Activated CD4-positive, alpha-beta memory T cell treated with anti-CD3 and anti-CD28 coated beads for 36 hours (primary cell): ENCODE measurements at regions not wholly inside any gene's neighbourhood (a gene's known extent, or its start where the extent isn't known, plus 50 kb on each side); places are given as distances from the start of the nearest gene placed in this dataset.
"Not testable (repeated sequence)": the region's sequence is repeated elsewhere in the genome, so short reads cannot be mapped to it uniquely, and the experiment has no call there.

Experiments
- CTCF ChIA-PET: fragments of 350-600 bp; sonication (Branson Sonifier 250); formaldehyde crosslinking; loops from one replicate; lab custom pipeline; 2021; ENCODE audit warnings: antibody characterized with exemption, inconsistent platforms; lab: Charles Lee
- POLR2A ChIA-PET: fragments of 350-600 bp; sonication (Branson Sonifier 250); formaldehyde crosslinking; loops from one replicate; lab custom pipeline; 2021; ENCODE audit warnings: antibody characterized with exemption; lab: Charles Lee
- DNase-seq: peaks from one replicate; pipeline ENCODE4 v3.0.0-alpha.2; 2020
- H3K27ac Mint-ChIP-seq: one replicate; pipeline ENCODE4 v1.8.0; 2021; ENCODE audit warnings: mixed read lengths
- H3K27me3 Mint-ChIP-seq: one replicate; pipeline ENCODE4 v1.8.0; 2021; ENCODE audit warnings: mixed read lengths
- H3K36me3 Mint-ChIP-seq: one replicate; pipeline ENCODE4 v1.8.0; 2021; ENCODE audit warnings: mixed read lengths
- H3K4me1 Mint-ChIP-seq: one replicate; pipeline ENCODE4 v1.8.0; 2021; ENCODE audit warnings: low read depth, mixed read lengths
- H3K4me3 Mint-ChIP-seq: one replicate; pipeline ENCODE4 v1.8.0; 2021; ENCODE audit warnings: mild to moderate bottlenecking, mixed read lengths
- H3K9me3 Mint-ChIP-seq: one replicate; pipeline ENCODE4 v1.8.0; 2021; ENCODE audit warnings: mixed read lengths
- intact Hi-C: fragments of 100-400 bp; cut with micrococcal nuclease; formaldehyde crosslinking; loops from one replicate; pipeline ENCODE4 v1.15.1; 2023

- H3K4me1 Mint-ChIP-seq = no peaks in the 10 kb centered on the region
- intact Hi-C loops = no loop called here
- CTCF ChIA-PET = no interaction called here
- H3K27ac Mint-ChIP-seq = no peak overlapping the region
- H3K9me3 Mint-ChIP-seq = peaks cover 4% of the 10 kb centered on the region
- no peak for DNase-seq
- H3K4me3 Mint-ChIP-seq = no peak overlapping the region
- no peaks in the 10 kb centered on the region for H3K36me3 Mint-ChIP-seq
- H3K27me3 Mint-ChIP-seq = no peaks in the 10 kb centered on the region
- POLR2A ChIA-PET = no interaction called here
Observed at GRCh38 chr4:22634541-22635181, 58.1 kb upstream of the GBA3 start.

- H3K27me3 Mint-ChIP-seq, H3K9me3 Mint-ChIP-seq, H3K4me1 Mint-ChIP-seq, H3K27ac Mint-ChIP-seq, DNase-seq, POLR2A ChIA-PET, H3K4me3 Mint-ChIP-seq, CTCF ChIA-PET, H3K36me3 Mint-ChIP-seq, intact Hi-C loops: not testable (repeated sequence)
Observed at GRCh38 chr4:22635182-22635549, 57.6 kb upstream of the GBA3 start.

- H3K36me3 Mint-ChIP-seq = no peaks in the 10 kb centered on the region
- CTCF ChIA-PET = no interaction called here
- H3K4me1 Mint-ChIP-seq = no peaks in the 10 kb centered on the region
- no peaks in the 10 kb centered on the region for H3K27me3 Mint-ChIP-seq
- H3K27ac Mint-ChIP-seq = no peak overlapping the region
- peaks cover 10% of the 10 kb centered on the region for H3K9me3 Mint-ChIP-seq
- no peak for DNase-seq
- no peak overlapping the region for H3K4me3 Mint-ChIP-seq
- POLR2A ChIA-PET = no interaction called here
- intact Hi-C loops = no loop called here
Observed at GRCh38 chr4:22635692-22636091, 57.0 kb upstream of the GBA3 start.

DNA sequence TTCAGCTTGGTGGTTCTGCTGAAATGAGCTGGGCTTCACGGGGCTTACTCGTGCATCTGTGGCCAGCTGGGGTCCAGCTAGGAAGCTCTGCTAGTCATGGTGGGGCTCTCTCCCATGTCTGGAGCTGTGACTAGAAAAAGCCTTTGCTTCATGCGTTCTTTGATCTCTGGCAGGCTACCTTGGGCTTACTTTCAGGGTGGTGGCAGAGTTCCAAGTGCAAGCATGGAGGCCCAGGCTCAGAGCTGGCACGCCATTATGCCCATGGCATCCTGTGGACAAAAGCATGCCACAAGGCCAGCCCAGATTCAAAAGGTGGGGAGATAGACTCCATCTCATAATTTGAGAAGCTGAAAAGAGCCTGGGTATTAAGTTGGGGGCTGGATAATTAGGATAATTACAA is 55.4 kb upstream of the GBA3 start:
- intact Hi-C loops = no loop called here
- DNase-seq = no peak
- Mint-ChIP-seq H3K27ac (no peak overlapping the region), H3K4me3 (no peak overlapping the region), H3K36me3 (no peaks in the 10 kb centered on the region), H3K9me3 (peaks cover 15% of the 10 kb centered on the region), H3K27me3 (no peaks in the 10 kb centered on the region), H3K4me1 (no peaks in the 10 kb centered on the region)
- ChIA-PET CTCF (no interaction called here), POLR2A (no interaction called here)
